ENCODE measurements at regions not wholly inside any gene's neighbourhood (a gene's known extent, or its start where the extent isn't known, plus 50 kb on each side); places are given as distances from the start of the nearest gene placed in this dataset.

- no peak for TF ChIP-seq REST (IDR thresholded peaks at IDR 0.05; ENCODE audit: low read depth)
- TF ChIP-seq NFIC (IDR thresholded peaks at IDR 0.05): no peak
- TF ChIP-seq TCF12 (IDR thresholded peaks at IDR 0.05; ENCODE audit: low read depth): no peak
- no peak for TF ChIP-seq CEBPB (IDR thresholded peaks at IDR 0.05)
Measured at GRCh38 chr3:81838457-81838856, 77.0 kb upstream of the GBE1 start.

GRCh38 chr3:81837071-81837593, 75.7 kb upstream of the GBE1 start:
- TF ChIP-seq REST (IDR thresholded peaks at IDR 0.05; ENCODE audit: low read depth) (no peak), USF1 (IDR thresholded peaks at IDR 0.05) (no peak), EGR1 (IDR thresholded peaks at IDR 0.05) (no peak), MAX (IDR thresholded peaks at IDR 0.05) (no peak), TCF12 (IDR thresholded peaks at IDR 0.05; ENCODE audit: low read depth) (no peak), CEBPB (IDR thresholded peaks at IDR 0.05) (no peak), RAD21 (IDR thresholded peaks at IDR 0.05; ENCODE audit: low read depth) (no peak), TAF1 (IDR thresholded peaks at IDR 0.05; ENCODE audit: low read depth) (no peak), EP300 (IDR thresholded peaks at IDR 0.05; ENCODE audit: borderline replicate concordance) (no peak), NFIC (IDR thresholded peaks at IDR 0.05) (no peak), CREB1 (IDR thresholded peaks at IDR 0.05; ENCODE audit: low read depth) (no peak), FOXM1 (IDR thresholded peaks at IDR 0.05; ENCODE audit: borderline replicate concordance, low read depth) (no peak), YY1 (IDR thresholded peaks at IDR 0.05; ENCODE audit: low read depth) (no peak), TEAD4 (IDR thresholded peaks at IDR 0.05) (no peak), ZBTB7A (IDR thresholded peaks at IDR 0.05; ENCODE audit: low read depth) (no peak)

GRCh38 chr3:81829937-81830336, 68.5 kb upstream of the GBE1 start:
- no peak for TF ChIP-seq USF1 (IDR thresholded peaks at IDR 0.05)
- TF ChIP-seq RAD21 (IDR thresholded peaks at IDR 0.05; ENCODE audit: low read depth): no peak

GRCh38 chr3:81823882-81824395, 62.5 kb upstream of the GBE1 start:
- TF ChIP-seq USF1 (IDR thresholded peaks at IDR 0.05) (no peak), MAX (IDR thresholded peaks at IDR 0.05) (no peak), TAF1 (IDR thresholded peaks at IDR 0.05; ENCODE audit: low read depth) (no peak), EGR1 (IDR thresholded peaks at IDR 0.05) (no peak), CREB1 (IDR thresholded peaks at IDR 0.05; ENCODE audit: low read depth) (no peak), ZBTB7A (IDR thresholded peaks at IDR 0.05; ENCODE audit: low read depth) (no peak), CEBPB (IDR thresholded peaks at IDR 0.05) (no peak), FOXM1 (IDR thresholded peaks at IDR 0.05; ENCODE audit: borderline replicate concordance, low read depth) (no peak), TCF12 (IDR thresholded peaks at IDR 0.05; ENCODE audit: low read depth) (no peak), NFIC (IDR thresholded peaks at IDR 0.05) (no peak), RAD21 (IDR thresholded peaks at IDR 0.05; ENCODE audit: low read depth) (no peak)

- TF ChIP-seq FOXM1 (IDR thresholded peaks at IDR 0.05; ENCODE audit: borderline replicate concordance, low read depth) (no peak), TEAD4 (IDR thresholded peaks at IDR 0.05) (no peak), TCF12 (IDR thresholded peaks at IDR 0.05; ENCODE audit: low read depth) (no peak), TAF1 (IDR thresholded peaks at IDR 0.05; ENCODE audit: low read depth) (no peak), MAX (IDR thresholded peaks at IDR 0.05) (no peak), ZBTB7A (IDR thresholded peaks at IDR 0.05; ENCODE audit: low read depth) (no peak), EGR1 (IDR thresholded peaks at IDR 0.05) (no peak), EP300 (IDR thresholded peaks at IDR 0.05; ENCODE audit: borderline replicate concordance) (no peak), USF1 (IDR thresholded peaks at IDR 0.05) (no peak)
Measured at GRCh38 chr3:81823086-81823485, 61.6 kb upstream of the GBE1 start.
